Esophagus muscularis mucosa (tissue), 3 donors: ENCODE measurements at regions not wholly inside any gene's neighbourhood (a gene's known extent, or its start where the extent isn't known, plus 50 kb on each side); places are given as distances from the start of the nearest gene placed in this dataset.

Source experiments
- POLR2A ChIP-seq: fragments of 450-650 bp; IDR thresholded peaks from one replicate; pipeline ENCODE4 v1.6.1; 2017; ENCODE audit warnings: antibody characterized with exemption, moderate library complexity, mild to moderate bottlenecking, low read depth
- TF ChIP-seq, protein P1 (sequence below), 3 experiments: fragments of 200-600 bp in 2 of 3; fragments of 450-650 bp in 1 of 3; sonication (generic) in 2 of 3; IDR thresholded peaks; one replicate each; pipeline ENCODE4 v1.5.1; 2017 to 2019; ENCODE audit warnings: antibody characterized with exemption in 3 of 3, mild to moderate bottlenecking in 2 of 3, moderate library complexity in 1 of 3

DNA sequence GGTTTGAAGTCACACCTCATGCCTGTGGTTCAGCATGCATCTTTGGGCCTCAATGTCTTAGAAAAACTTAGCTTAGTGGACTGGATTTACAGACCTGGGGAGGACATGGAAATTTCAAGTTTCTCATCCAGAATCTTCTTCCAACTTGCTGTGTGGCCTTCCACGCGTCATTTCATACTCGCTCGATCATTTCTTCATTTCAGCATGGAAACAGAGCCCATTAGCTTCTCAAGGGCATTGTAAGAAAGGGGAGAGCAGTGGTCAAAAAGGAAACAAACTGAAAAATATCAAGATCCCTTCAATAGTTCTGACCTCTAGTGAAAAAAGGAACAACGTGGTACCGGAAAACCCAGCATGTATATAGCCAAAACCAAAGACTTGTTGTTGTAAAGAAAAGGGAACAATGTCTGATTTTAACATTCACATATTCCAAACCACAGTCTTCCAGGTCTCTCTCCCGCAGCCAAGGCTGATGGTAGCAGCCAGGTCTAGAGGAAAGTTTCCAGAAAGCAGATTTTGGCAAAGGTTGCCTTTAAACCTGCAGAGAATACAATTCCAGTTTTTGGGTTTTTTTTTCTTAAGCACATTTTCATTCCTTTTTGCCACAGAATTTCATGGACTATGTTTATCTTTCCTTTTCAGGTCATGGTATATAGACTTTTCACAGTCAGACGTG lies 97.0 kb upstream of the CDC42BPA start:
- TF ChIP-seq, protein P1, sequence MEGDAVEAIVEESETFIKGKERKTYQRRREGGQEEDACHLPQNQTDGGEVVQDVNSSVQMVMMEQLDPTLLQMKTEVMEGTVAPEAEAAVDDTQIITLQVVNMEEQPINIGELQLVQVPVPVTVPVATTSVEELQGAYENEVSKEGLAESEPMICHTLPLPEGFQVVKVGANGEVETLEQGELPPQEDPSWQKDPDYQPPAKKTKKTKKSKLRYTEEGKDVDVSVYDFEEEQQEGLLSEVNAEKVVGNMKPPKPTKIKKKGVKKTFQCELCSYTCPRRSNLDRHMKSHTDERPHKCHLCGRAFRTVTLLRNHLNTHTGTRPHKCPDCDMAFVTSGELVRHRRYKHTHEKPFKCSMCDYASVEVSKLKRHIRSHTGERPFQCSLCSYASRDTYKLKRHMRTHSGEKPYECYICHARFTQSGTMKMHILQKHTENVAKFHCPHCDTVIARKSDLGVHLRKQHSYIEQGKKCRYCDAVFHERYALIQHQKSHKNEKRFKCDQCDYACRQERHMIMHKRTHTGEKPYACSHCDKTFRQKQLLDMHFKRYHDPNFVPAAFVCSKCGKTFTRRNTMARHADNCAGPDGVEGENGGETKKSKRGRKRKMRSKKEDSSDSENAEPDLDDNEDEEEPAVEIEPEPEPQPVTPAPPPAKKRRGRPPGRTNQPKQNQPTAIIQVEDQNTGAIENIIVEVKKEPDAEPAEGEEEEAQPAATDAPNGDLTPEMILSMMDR (IDR thresholded peaks at IDR 0.05) = no peak
- TF ChIP-seq POLR2A = no peak
